ENCODE measurements at regions not wholly inside any gene's neighbourhood (a gene's known extent, or its start where the extent isn't known, plus 50 kb on each side); places are given as distances from the start of the nearest gene placed in this dataset.
"Not testable (repeated sequence)": the region's sequence is repeated elsewhere in the genome, so short reads cannot be mapped to it uniquely, and the experiment has no call there.

DNA sequence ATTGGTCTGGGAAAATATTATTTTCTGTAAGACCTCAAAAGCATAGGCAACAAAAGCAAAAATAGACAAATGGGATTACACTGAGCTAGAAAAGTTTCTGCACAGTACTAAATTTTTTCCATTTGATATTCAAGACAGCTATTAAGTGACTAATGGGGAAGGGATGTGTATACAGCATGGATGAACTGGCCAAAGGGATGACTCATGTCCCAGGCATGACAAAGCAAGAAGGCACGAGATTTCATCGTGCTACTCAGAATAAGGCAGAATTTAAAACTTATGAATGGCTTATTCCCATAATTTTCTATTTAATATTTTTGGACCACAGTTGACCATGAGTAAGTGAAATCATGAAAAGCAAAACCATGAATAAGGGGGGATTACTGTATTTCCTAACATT lies 1250.1 kb upstream of the GYPC start:
- no peaks in the 10 kb centered on the region for H3K9me3 ChIP-seq (ENCODE audit: severe bottlenecking)
- peaks cover 13% of the 10 kb centered on the region for H3K27me3 ChIP-seq (ENCODE audit: insufficient read depth, low read depth, severe bottlenecking)
- no peak overlapping the region for H3K27ac ChIP-seq
- H3K36me3 ChIP-seq: no peaks in the 10 kb centered on the region
- no peak for DNase-seq
- H3K4me3 ChIP-seq (ENCODE audit: low read depth, low read length): no peak overlapping the region
- TF ChIP-seq, protein P1, sequence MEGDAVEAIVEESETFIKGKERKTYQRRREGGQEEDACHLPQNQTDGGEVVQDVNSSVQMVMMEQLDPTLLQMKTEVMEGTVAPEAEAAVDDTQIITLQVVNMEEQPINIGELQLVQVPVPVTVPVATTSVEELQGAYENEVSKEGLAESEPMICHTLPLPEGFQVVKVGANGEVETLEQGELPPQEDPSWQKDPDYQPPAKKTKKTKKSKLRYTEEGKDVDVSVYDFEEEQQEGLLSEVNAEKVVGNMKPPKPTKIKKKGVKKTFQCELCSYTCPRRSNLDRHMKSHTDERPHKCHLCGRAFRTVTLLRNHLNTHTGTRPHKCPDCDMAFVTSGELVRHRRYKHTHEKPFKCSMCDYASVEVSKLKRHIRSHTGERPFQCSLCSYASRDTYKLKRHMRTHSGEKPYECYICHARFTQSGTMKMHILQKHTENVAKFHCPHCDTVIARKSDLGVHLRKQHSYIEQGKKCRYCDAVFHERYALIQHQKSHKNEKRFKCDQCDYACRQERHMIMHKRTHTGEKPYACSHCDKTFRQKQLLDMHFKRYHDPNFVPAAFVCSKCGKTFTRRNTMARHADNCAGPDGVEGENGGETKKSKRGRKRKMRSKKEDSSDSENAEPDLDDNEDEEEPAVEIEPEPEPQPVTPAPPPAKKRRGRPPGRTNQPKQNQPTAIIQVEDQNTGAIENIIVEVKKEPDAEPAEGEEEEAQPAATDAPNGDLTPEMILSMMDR (IDR thresholded peaks at IDR 0.05; ENCODE audit: low read depth, low read length): no peak

DNA sequence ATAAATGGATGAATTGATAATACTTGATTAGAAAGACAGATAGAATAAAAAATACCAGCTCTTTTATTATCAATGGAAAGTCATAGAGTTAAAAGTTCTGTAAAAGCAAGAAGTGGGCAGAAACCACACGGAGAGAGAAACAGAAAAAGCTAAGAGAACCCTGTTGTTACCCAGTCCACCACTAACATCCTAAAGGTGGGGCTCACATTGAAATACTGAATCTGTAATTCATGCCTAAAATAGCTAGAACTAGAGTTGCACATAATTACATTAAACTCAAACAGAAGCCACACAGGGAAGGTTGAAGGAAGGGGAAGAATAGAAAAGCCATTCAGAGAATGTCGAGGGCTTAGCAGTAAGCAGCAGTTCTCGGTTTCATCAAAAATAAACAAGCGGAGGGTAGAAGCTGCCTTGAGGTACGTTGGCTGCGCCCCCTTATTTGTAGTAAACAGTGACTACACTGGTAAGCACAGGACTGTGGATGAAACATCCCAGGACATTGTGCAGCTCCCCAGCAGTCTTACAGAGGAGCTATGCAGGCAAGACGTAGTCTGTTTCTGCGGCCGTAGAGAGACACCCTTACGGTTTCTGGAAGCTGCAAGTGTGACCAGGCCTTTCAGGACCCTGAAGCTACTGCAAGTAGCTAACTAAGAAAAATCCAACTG lies 1247.0 kb upstream of the GYPC start:
- H3K27me3 ChIP-seq (ENCODE audit: insufficient read depth, low read depth, severe bottlenecking): peaks cover 16% of the 10 kb centered on the region
- TF ChIP-seq, protein P1 (IDR thresholded peaks at IDR 0.05; ENCODE audit: low read depth, low read length): no peak
- no peak overlapping the region for H3K27ac ChIP-seq
- H3K9me3 ChIP-seq (ENCODE audit: severe bottlenecking): no peaks in the 10 kb centered on the region
- H3K36me3 ChIP-seq: no peaks in the 10 kb centered on the region
- DNase-seq: no peak
- no peak overlapping the region for H3K4me3 ChIP-seq (ENCODE audit: low read depth, low read length)

DNA sequence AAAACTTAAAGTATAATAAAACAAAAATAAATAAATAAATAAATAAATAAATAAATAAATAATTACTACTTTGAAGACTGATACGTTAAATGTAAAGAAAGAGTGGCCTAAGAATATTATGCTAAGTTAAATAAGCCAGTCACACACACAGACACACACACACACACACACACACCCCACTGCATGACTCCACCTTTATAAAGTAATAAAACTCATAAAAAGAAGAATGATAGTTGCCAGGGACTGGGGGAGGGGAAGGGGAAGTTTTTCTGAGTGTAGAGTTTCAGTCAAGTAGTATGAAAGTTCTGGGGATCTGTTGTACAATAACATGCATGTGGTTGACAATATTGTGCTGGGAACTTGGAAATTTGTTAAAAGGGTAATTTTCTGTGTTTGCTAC lies 1237.5 kb upstream of the GYPC start:
- H3K36me3 ChIP-seq: no peaks in the 10 kb centered on the region
- H3K27ac ChIP-seq: no peak overlapping the region
- TF ChIP-seq, protein P1 (IDR thresholded peaks at IDR 0.05; ENCODE audit: low read depth, low read length): no peak
- H3K4me3 ChIP-seq (ENCODE audit: low read depth, low read length): no peak overlapping the region
- no peak for DNase-seq
- H3K9me3 ChIP-seq (ENCODE audit: severe bottlenecking): no peaks in the 10 kb centered on the region
- peaks cover 10% of the 10 kb centered on the region for H3K27me3 ChIP-seq (ENCODE audit: insufficient read depth, low read depth, severe bottlenecking)

DNA sequence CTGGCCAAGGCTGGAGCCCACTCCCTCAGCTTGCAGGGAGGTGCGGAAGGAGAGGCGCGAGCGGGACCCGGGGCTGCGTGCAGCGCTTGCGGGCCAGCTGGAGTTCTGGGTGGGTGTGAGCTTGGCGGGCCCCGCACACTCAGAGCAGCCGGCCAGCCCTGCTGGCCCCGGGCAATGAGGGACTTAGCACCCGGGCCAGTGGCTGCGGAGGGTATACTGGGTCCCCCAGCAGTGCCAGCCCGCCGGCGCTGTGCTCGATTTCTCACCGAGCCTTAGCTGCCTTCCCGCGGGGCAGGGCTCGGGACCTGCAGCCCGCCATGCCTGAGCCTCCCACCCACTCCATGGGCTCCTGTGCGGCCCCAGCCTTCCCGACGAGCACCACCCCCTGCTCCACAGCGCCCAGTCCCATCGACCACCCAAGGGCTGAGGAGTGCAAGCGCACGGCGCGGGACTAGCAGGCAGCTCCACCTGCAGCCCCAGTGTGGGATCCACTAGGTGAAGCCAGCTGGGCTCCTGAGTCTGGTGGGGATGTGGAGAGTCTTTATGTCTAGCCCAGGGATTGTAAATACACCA lies 1233.7 kb upstream of the GYPC start:
- not testable (repeated sequence) for H3K4me3 ChIP-seq (ENCODE audit: low read depth, low read length); DNase-seq; H3K27me3 ChIP-seq (ENCODE audit: insufficient read depth, low read depth, severe bottlenecking); H3K27ac ChIP-seq; H3K36me3 ChIP-seq; H3K9me3 ChIP-seq (ENCODE audit: severe bottlenecking)

DNA sequence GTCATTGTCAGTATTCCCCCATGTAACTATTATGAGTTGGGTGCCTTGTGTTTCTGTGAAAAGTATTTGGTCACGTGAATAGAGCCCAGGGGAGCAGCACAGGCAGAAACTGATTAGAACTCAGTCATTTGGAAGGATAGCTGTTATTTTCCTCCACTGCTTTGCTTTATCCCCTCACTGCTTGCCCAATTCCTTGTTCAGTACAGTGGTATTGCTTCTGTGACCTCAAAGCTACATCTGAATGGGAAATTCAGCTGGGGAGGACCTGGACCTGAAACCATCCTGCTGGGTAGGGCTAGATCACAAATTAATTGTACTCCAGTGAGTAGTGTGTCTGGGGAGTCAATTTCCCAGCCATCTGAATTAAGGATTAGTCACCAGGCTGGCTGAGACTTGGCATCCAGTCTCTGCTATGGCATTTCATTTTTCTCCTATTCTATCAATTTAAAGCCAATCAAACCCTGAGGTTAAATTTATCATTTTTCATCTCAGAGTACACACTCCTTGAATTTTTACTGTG lies 1231.6 kb upstream of the GYPC start:
- H3K9me3 ChIP-seq (ENCODE audit: severe bottlenecking): no peaks in the 10 kb centered on the region
- TF ChIP-seq, protein P1 (IDR thresholded peaks at IDR 0.05; ENCODE audit: low read depth, low read length): no peak
- H3K27me3 ChIP-seq (ENCODE audit: insufficient read depth, low read depth, severe bottlenecking): peaks cover 7% of the 10 kb centered on the region
- H3K36me3 ChIP-seq: no peaks in the 10 kb centered on the region
- no peak for DNase-seq
- no peak overlapping the region for H3K27ac ChIP-seq
- no peak overlapping the region for H3K4me3 ChIP-seq (ENCODE audit: low read depth, low read length)

DNA sequence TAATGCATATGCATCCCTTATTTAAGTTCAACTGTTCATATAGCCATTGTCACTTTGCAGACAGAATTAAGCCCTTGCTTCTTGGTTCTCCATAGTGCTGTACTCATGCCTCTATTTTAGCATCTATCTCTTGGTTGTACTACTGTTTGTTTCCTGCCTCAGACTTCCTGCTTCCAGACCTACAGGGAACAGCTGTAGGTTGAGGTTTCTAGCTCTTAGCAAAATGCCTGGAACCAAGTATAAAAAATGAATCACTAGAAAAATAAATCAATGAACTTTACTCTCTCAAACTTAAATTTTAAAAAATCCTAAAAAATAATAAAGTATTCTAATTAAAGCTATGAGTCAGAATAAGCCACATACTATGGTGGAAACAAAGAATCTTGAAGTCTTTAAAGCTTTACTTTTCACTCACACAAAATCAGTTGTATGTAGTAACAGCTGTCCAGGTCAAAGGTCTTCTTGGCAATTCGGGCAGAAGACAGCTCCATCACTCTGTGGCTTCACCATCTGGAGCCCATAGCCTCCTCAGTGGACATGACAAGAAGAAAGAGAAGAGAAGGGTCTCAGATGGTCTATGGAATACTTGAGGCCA lies 1228.1 kb upstream of the GYPC start:
- TF ChIP-seq, protein P1 (IDR thresholded peaks at IDR 0.05; ENCODE audit: low read depth, low read length): no peak
- Histone ChIP-seq H3K36me3 (no peaks in the 10 kb centered on the region), H3K27ac (no peak overlapping the region), H3K4me3 (ENCODE audit: low read depth, low read length) (no peak overlapping the region), H3K27me3 (ENCODE audit: insufficient read depth, low read depth, severe bottlenecking) (peaks cover 8% of the 10 kb centered on the region), H3K9me3 (ENCODE audit: severe bottlenecking) (no peaks in the 10 kb centered on the region)
- no peak for DNase-seq
